A549 (cell line): ENCODE measurements at regions not wholly inside any gene's neighbourhood (a gene's known extent, or its start where the extent isn't known, plus 50 kb on each side); places are given as distances from the start of the nearest gene placed in this dataset.
"Not testable (repeated sequence)": the region's sequence is repeated elsewhere in the genome, so short reads cannot be mapped to it uniquely, and the experiment has no call there.

Experiments
- ATAC-seq, 2 experiments: fragments of 200-7000 bp in 1 of 2; fragments of >200 bp in 1 of 2; cut with Nextera tagmentation in 1 of 2; cut with Tn5 transposase in 1 of 2; 3 replicates each; pipeline versions ENCODE4 v1.8.0 to v1.9.1; 2018 to 2020; ENCODE audit warnings: mild to moderate bottlenecking in 1 of 2, moderate library complexity in 1 of 2
- CTCF ChIA-PET: fragments of 300-600 bp; sonication (Branson Sonifier 250); formaldehyde crosslinking; extraction: SDS; loops from one replicate; lab custom pipeline; 2021; ENCODE audit warnings: antibody characterized with exemption, inconsistent platforms; lab: Yijun Ruan, JAX
- POLR2A ChIA-PET: fragments of 350-600 bp; formaldehyde crosslinking; extraction: SDS; loops from one replicate; lab custom pipeline; 2021; ENCODE audit warnings: antibody characterized with exemption, inconsistent platforms; lab: Yijun Ruan, JAX
- DNase-seq, 2 experiments: peaks; one replicate each; pipeline versions ENCODE4 v3.0.0 to v3.0.0-alpha.2; 2011 to 2016; ENCODE audit warnings: low read depth in 1 of 2, low spot score in 1 of 2
- FAIRE-seq: peaks from 2 replicates; lab custom pipeline; 2011; peaks lifted over from hg19 to GRCh38; lab: Jason Lieb, UNC
- H3K27ac ChIP-seq, 2 experiments: fragments of >200 bp; sonication (Bioruptor Twin); formaldehyde crosslinking; 3 replicates each; pipeline ENCODE4 v1.5.1; 2016 to 2017
- H3K4me1 ChIP-seq: fragments of >200 bp; sonication (Bioruptor Twin); formaldehyde crosslinking; 3 replicates; pipeline ENCODE4 v1.6.1; 2016
- H3K4me2 ChIP-seq: fragments of >200 bp; sonication (Bioruptor Twin); formaldehyde crosslinking; 3 replicates; pipeline ENCODE4 v1.6.1; 2016
- H3K4me3 ChIP-seq: fragments of >200 bp; sonication (Bioruptor Twin); formaldehyde crosslinking; 3 replicates; pipeline ENCODE4 v1.5.1; 2016
- H3K9me3 ChIP-seq: fragments of >200 bp; sonication (Bioruptor Twin); formaldehyde crosslinking; 3 replicates; pipeline ENCODE4 v1.6.1; 2016
- EP300 ChIP-seq, 2 experiments: fragments of >200 bp; sonication (Bioruptor Twin); formaldehyde crosslinking; IDR thresholded peaks; 2 replicates in 1 of 2; 3 replicates in 1 of 2; pipeline ENCODE4 v1.6.1; 2016 to 2017
- HOXB13 ChIP-seq: fragments of 250-450 bp; sonication (Bioruptor Pico); IDR thresholded peaks from 2 replicates; pipeline ENCODE4 v1.5.0; 2020; ENCODE audit warnings: low read depth, mild to moderate bottlenecking, moderate library complexity
- HOXB5 ChIP-seq: fragments of 250-450 bp; sonication (Bioruptor Pico); IDR thresholded peaks from 2 replicates; pipeline ENCODE4 v1.5.0; 2020; ENCODE audit warnings: mild to moderate bottlenecking, moderate library complexity
- KDM1A ChIP-seq: fragments of 200-600 bp; sonication (generic); IDR thresholded peaks from 2 replicates; pipeline ENCODE4 v1.6.1; 2016; ENCODE audit warnings: low read depth, mild to moderate bottlenecking
- KDM5A ChIP-seq: fragments of 200-600 bp; sonication (generic); IDR thresholded peaks from 2 replicates; pipeline ENCODE4 v1.6.1; 2016; ENCODE audit warnings: antibody characterized with exemption, mild to moderate bottlenecking
- MAFK ChIP-seq: fragments of 450-650 bp; IDR thresholded peaks from 2 replicates; pipeline ENCODE4 v1.6.1; 2014; ENCODE audit not compliant: partially characterized antibody
- MAZ ChIP-seq: fragments of 150-350 bp; IDR thresholded peaks from 2 replicates; pipeline ENCODE4 v1.6.1; 2014; ENCODE audit warnings: antibody characterized with exemption, low read depth, low read length, borderline replicate concordance
- NR3C1 ChIP-seq: fragments of >200 bp; sonication (Bioruptor Twin); formaldehyde crosslinking; IDR thresholded peaks from 3 replicates; pipeline ENCODE4 v1.6.1; 2017
- RCOR1 ChIP-seq: fragments of 150-350 bp; IDR thresholded peaks from 2 replicates; pipeline ENCODE4 v1.6.1; 2014; ENCODE audit warnings: antibody characterized with exemption, low read length, low read depth
- SMC3 ChIP-seq: fragments of >200 bp; sonication (Bioruptor Twin); formaldehyde crosslinking; IDR thresholded peaks from 3 replicates; pipeline ENCODE4 v1.6.1; 2018; ENCODE audit warnings: inconsistent platforms
- WGBS: methylation state at CpG from one replicate; pipeline ENCODE4 v1.1.6; 2017; ENCODE audit errors: missing lambda C conversion rate; 5-methylcytosine and 5-hydroxymethylcytosine counted together
- TF ChIP-seq, protein P1 (sequence below): fragments of 200-600 bp; sonication (generic); IDR thresholded peaks from 2 replicates; pipeline ENCODE4 v1.6.1; 2016; ENCODE audit warnings: antibody characterized with exemption, mild to moderate bottlenecking, moderate library complexity
- TF ChIP-seq, protein P2 (sequence below): IDR thresholded peaks from 2 replicates; pipeline ENCODE4 v1.6.1; 2012
- TF ChIP-seq, protein P3 (sequence below): fragments of >200 bp; sonication (Bioruptor Twin); formaldehyde crosslinking; IDR thresholded peaks from 3 replicates; pipeline ENCODE4 v1.6.1; 2016
- TF ChIP-seq, protein P4 (sequence below): fragments of 150-350 bp; IDR thresholded peaks from 2 replicates; pipeline ENCODE4 v1.6.1; 2014; ENCODE audit warnings: low read depth, mild to moderate bottlenecking, low read length

DNA sequence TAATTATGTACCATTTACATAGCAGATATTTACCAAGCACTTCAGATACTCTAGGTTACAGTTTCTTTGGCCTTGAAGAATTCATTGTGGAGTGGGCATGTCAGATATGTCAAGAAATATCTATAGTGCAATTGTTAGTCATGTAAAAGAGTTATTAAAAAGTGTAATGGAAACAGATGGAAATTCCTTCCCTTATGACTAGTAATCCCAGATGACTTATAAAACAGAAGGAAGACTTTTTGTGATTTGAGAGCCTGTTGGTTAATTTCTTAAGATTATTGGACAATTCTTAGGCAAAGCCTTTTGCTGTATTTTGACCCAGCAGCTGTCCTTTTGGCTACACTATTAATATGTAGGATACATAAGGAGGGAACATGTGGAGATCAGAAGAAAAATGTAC is 708.9 kb upstream of the NECTIN3 start:
- FAIRE-seq (no peak), DNase-seq (no peak), ATAC-seq (no peak)
- ChIA-PET POLR2A (no interaction called here), CTCF (no interaction called here)
- TF ChIP-seq, protein P1, sequence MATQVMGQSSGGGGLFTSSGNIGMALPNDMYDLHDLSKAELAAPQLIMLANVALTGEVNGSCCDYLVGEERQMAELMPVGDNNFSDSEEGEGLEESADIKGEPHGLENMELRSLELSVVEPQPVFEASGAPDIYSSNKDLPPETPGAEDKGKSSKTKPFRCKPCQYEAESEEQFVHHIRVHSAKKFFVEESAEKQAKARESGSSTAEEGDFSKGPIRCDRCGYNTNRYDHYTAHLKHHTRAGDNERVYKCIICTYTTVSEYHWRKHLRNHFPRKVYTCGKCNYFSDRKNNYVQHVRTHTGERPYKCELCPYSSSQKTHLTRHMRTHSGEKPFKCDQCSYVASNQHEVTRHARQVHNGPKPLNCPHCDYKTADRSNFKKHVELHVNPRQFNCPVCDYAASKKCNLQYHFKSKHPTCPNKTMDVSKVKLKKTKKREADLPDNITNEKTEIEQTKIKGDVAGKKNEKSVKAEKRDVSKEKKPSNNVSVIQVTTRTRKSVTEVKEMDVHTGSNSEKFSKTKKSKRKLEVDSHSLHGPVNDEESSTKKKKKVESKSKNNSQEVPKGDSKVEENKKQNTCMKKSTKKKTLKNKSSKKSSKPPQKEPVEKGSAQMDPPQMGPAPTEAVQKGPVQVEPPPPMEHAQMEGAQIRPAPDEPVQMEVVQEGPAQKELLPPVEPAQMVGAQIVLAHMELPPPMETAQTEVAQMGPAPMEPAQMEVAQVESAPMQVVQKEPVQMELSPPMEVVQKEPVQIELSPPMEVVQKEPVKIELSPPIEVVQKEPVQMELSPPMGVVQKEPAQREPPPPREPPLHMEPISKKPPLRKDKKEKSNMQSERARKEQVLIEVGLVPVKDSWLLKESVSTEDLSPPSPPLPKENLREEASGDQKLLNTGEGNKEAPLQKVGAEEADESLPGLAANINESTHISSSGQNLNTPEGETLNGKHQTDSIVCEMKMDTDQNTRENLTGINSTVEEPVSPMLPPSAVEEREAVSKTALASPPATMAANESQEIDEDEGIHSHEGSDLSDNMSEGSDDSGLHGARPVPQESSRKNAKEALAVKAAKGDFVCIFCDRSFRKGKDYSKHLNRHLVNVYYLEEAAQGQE: no peak
- TF ChIP-seq KDM1A (no peak), HOXB13 (CRISPR knock-in tag) (no peak), KDM5A (no peak), SMC3 (no peak), RCOR1 (no peak)
- TF ChIP-seq, protein P2, sequence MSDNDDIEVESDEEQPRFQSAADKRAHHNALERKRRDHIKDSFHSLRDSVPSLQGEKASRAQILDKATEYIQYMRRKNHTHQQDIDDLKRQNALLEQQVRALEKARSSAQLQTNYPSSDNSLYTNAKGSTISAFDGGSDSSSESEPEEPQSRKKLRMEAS: no peak
- TF ChIP-seq, protein P3, sequence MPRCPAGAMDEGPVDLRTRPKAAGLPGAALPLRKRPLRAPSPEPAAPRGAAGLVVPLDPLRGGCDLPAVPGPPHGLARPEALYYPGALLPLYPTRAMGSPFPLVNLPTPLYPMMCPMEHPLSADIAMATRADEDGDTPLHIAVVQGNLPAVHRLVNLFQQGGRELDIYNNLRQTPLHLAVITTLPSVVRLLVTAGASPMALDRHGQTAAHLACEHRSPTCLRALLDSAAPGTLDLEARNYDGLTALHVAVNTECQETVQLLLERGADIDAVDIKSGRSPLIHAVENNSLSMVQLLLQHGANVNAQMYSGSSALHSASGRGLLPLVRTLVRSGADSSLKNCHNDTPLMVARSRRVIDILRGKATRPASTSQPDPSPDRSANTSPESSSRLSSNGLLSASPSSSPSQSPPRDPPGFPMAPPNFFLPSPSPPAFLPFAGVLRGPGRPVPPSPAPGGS: no peak
- H3K4me1 ChIP-seq: no peaks in the 10 kb centered on the region
- H3K9me3 ChIP-seq: no peaks in the 10 kb centered on the region
- no peak overlapping the region for H3K4me2 ChIP-seq
- no peak overlapping the region for H3K27ac ChIP-seq
- no peak overlapping the region for H3K4me3 ChIP-seq

DNA sequence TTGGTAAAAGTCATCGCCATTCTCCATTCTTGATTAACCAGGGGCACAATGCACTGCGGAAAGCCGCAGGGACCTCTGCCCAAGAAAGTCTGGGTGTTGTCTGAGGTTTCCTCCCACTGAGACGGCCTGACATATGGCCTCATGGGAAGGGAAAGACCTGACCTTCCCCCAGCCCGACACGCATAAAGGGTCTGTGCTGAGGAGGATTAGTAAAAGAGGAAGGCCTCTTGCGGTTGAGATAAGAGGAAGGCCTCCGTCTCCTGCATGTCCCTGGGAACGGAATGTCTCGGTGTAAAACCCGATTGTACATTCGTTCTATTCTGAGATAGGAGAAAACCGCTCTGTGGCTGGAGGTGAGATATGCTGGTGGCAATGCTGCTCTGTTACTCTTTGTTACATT is 704.3 kb upstream of the NECTIN3 start:
- 90% methylated on average over 13 of the region's 13 CpGs for WGBS
- DNase-seq, H3K27ac ChIP-seq, FAIRE-seq, H3K4me3 ChIP-seq, H3K9me3 ChIP-seq, H3K4me2 ChIP-seq, H3K4me1 ChIP-seq, ATAC-seq, POLR2A ChIA-PET, CTCF ChIA-PET: not testable (repeated sequence)

DNA sequence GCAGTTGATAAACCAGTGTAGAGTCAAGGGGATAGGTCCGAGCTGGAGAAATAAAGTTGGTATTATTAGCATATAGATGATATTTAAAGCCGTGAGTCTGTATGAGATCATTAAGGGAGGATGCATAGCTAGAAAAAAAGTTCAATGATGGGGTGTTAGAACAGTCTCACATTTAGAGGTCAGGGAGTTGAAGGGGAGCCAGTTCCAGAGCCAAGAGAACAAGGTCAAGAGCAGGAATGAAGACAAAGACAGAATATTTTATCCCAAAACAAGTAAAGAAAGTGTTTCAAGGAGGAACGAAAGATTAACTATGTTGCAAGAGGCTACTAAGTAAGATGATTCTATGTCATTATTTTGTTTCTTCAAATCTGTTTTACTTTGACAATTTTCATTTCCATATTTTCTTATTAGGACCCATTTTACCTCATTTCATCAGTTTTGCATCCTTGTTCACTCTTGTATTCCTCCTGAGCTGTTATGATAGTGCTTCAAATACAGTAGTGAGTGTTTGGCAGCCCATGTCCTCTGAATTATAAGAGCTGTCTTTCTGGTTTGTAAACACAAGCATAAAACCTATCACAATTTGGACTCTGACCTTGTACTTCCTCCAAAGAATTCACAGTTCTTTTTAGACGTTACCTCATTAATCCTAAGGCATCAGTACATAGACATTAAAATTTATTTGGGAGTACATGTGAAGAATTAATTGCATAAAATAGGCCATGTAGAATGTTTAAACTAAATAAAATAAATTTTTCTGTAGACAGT is 695.7 kb upstream of the NECTIN3 start:
- ChIA-PET POLR2A (no interaction called here), CTCF (interaction anchor here (1.7 kb wide), 1 partner anchor 12 kb away, joined by 4 read pairs; no protein-coding TSS in a partner anchor)
- FAIRE-seq (peak; percentile 76), DNase-seq (no peak), ATAC-seq (no peak)
- Histone ChIP-seq H3K4me1 (peaks cover 9% of the 10 kb centered on the region; the same call in 2 of the 3 replicates), H3K27ac (no peak overlapping the region), H3K4me2 (peak overlapping the region; percentile 30; the same call in 1 of the 3 replicates), H3K9me3 (no peaks in the 10 kb centered on the region), H3K4me3 (no peak overlapping the region)
- TF ChIP-seq, protein P4, sequence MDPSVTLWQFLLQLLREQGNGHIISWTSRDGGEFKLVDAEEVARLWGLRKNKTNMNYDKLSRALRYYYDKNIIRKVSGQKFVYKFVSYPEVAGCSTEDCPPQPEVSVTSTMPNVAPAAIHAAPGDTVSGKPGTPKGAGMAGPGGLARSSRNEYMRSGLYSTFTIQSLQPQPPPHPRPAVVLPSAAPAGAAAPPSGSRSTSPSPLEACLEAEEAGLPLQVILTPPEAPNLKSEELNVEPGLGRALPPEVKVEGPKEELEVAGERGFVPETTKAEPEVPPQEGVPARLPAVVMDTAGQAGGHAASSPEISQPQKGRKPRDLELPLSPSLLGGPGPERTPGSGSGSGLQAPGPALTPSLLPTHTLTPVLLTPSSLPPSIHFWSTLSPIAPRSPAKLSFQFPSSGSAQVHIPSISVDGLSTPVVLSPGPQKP: no peak
- TF ChIP-seq MAZ: no peak
- TF ChIP-seq HOXB5: no peak
- TF ChIP-seq MAFK: no peak
- no peak for TF ChIP-seq EP300 (IDR thresholded peaks at IDR 0.05)
- no peak for TF ChIP-seq NR3C1
- TF ChIP-seq KDM5A: no peak
- 78% methylated on average over 4 of the region's 4 CpGs for WGBS
